Natural killer cell (primary cell): ENCODE measurements at regions not wholly inside any gene's neighbourhood (a gene's known extent, or its start where the extent isn't known, plus 50 kb on each side); places are given as distances from the start of the nearest gene placed in this dataset.

Experiments used
- ATAC-seq, 3 donors: fragments of 150-1000 bp in 2 of 3; fragments of 200-7000 bp in 1 of 3; cut with Tn5 transposase; 1 replicate in 1 of 3; 2 replicates in 2 of 3; pipeline ENCODE4 v1.10.0; 2021; ENCODE audit warnings: mild to moderate bottlenecking in 2 of 3, moderate library complexity in 2 of 3
- DNase-seq, 2 donors: peaks; one replicate each; pipeline versions ENCODE4 v3.0.0 to v3.0.0-alpha.2; 2013 to 2021; ENCODE audit warnings: mixed read lengths in 1 of 2
- H3K27ac ChIP-seq: one replicate; pipeline ENCODE4 v1.5.1; 2013; ENCODE audit warnings: mild to moderate bottlenecking, low read length
- H3K27me3 ChIP-seq: one replicate; pipeline ENCODE4 v1.6.1; 2013; ENCODE audit warnings: low read length; ENCODE audit not compliant: control insufficient read depth, insufficient read depth
- H3K36me3 ChIP-seq: one replicate; pipeline ENCODE4 v1.6.1; 2013; ENCODE audit warnings: low read length; ENCODE audit not compliant: control insufficient read depth, insufficient read depth
- H3K4me1 ChIP-seq: one replicate; pipeline ENCODE4 v1.6.1; 2013; ENCODE audit warnings: low read length; ENCODE audit not compliant: control insufficient read depth, insufficient read depth
- H3K4me3 ChIP-seq: one replicate; pipeline ENCODE4 v1.5.1; 2013; ENCODE audit warnings: low read length
- H3K9me3 ChIP-seq: one replicate; pipeline ENCODE4 v1.6.1; 2013; ENCODE audit warnings: low read length; ENCODE audit not compliant: control insufficient read depth, insufficient read depth
- H3K27ac Mint-ChIP-seq, 2 donors: one replicate each; pipeline ENCODE4 v1.8.0; 2022; ENCODE audit warnings: mild to moderate bottlenecking in 2 of 2, mixed read lengths in 2 of 2, moderate library complexity in 1 of 2
- H3K27me3 Mint-ChIP-seq, 2 donors: one replicate each; pipeline ENCODE4 v1.8.0; 2022; ENCODE audit warnings: low read depth in 2 of 2, mixed read lengths in 2 of 2
- H3K36me3 Mint-ChIP-seq: one replicate; pipeline ENCODE4 v1.8.0; 2022; ENCODE audit warnings: mixed read lengths
- H3K4me1 Mint-ChIP-seq, 2 donors: one replicate each; pipeline ENCODE4 v1.8.0; 2022; ENCODE audit warnings: mixed read lengths in 2 of 2
- H3K4me3 Mint-ChIP-seq: one replicate; pipeline ENCODE4 v1.8.0; 2022; ENCODE audit warnings: mild to moderate bottlenecking, moderate library complexity, mixed read lengths
- H3K9me3 Mint-ChIP-seq, 2 donors: one replicate each; pipeline ENCODE4 v1.8.0; 2022; ENCODE audit warnings: mixed read lengths in 2 of 2
- WGBS: methylation state at CpG from one replicate; pipeline ENCODE4 v1.1.7; 2013; ENCODE audit warnings: missing lambda C conversion rate; ENCODE audit not compliant: insufficient coverage; 5-methylcytosine and 5-hydroxymethylcytosine counted together
- intact Hi-C: fragments of 100-400 bp; cut with micrococcal nuclease; formaldehyde crosslinking; loops from one replicate; pipeline ENCODE4 v1.14.2; 2022
- TF ChIP-seq, protein P1 (sequence below): fragments of 200-600 bp; IDR thresholded peaks from one replicate; pipeline ENCODE4 v1.8.0; 2022; ENCODE audit warnings: antibody characterized with exemption

DNA sequence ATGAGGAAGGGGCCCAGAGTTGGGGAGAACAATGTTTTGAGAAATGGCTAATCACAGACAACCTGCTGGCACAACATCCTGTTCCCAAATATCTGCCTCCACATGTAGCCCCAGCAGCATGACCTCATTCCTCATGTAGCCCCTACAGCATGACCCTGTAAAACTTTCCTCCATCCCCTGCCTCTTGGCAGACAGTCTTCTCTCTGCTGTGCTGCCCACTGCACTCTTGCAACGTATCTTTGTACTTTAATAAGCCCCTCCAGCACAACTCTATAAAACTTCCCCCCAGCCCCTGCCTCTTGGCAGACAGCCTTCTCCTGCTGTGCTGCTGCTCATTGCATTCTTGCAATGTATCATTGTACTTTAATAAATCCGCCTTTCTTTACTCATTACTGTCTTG, 278.8 kb downstream of the HDGFL1 start:
- no peaks in the 10 kb centered on the region for H3K9me3 ChIP-seq
- Mint-ChIP-seq H3K4me3 (no peak overlapping the region), H3K27me3 (no peaks in the 10 kb centered on the region), H3K4me1 (no peaks in the 10 kb centered on the region), H3K36me3 (no peaks in the 10 kb centered on the region), H3K9me3 (peaks cover 3 to 4% of the 10 kb centered on the region in 2 donors), H3K27ac (no peak overlapping the region)
- H3K36me3 ChIP-seq, result no peaks in the 10 kb centered on the region
- DNase-seq (no peak), ATAC-seq (no peak)
- no peak overlapping the region for H3K27ac ChIP-seq
- H3K27me3 ChIP-seq, result no peaks in the 10 kb centered on the region
- 94% methylated on average over 2 of the region's 2 CpGs for WGBS
- H3K4me1 ChIP-seq, result no peaks in the 10 kb centered on the region
- TF ChIP-seq, protein P1, sequence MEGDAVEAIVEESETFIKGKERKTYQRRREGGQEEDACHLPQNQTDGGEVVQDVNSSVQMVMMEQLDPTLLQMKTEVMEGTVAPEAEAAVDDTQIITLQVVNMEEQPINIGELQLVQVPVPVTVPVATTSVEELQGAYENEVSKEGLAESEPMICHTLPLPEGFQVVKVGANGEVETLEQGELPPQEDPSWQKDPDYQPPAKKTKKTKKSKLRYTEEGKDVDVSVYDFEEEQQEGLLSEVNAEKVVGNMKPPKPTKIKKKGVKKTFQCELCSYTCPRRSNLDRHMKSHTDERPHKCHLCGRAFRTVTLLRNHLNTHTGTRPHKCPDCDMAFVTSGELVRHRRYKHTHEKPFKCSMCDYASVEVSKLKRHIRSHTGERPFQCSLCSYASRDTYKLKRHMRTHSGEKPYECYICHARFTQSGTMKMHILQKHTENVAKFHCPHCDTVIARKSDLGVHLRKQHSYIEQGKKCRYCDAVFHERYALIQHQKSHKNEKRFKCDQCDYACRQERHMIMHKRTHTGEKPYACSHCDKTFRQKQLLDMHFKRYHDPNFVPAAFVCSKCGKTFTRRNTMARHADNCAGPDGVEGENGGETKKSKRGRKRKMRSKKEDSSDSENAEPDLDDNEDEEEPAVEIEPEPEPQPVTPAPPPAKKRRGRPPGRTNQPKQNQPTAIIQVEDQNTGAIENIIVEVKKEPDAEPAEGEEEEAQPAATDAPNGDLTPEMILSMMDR, result no peak
- intact Hi-C loops, result no loop called here
- no peak overlapping the region for H3K4me3 ChIP-seq

DNA sequence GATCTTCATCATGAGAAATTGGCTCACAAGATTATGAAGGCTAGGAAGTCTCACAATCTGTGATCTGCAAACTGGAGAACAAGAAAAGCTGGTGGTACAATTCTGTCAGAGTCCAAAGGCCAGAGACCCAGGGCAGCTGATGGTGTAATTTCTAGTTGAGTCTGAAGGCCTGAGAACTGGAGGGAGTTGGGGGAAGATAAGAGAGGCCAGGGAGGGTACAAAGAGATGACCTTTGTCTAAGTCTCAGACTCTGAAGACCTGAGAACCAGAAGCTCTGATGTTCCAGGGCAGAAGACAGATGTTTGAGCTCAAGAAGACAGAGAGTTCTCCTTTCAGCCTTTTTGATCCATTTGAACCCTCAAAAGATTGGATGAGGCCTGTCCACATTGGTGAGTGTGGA, 280.6 kb downstream of the HDGFL1 start:
- ATAC-seq (no peak), DNase-seq (no peak)
- Mint-ChIP-seq H3K9me3 (no peaks in the 10 kb centered on the region), H3K27me3 (no peaks in the 10 kb centered on the region), H3K27ac (no peak overlapping the region), H3K36me3 (no peaks in the 10 kb centered on the region), H3K4me1 (no peaks in the 10 kb centered on the region), H3K4me3 (no peak overlapping the region)
- no peak overlapping the region for H3K4me3 ChIP-seq
- TF ChIP-seq, protein P1, result no peak
- intact Hi-C loops, result no loop called here
- H3K4me1 ChIP-seq, result no peaks in the 10 kb centered on the region
- H3K9me3 ChIP-seq, result no peaks in the 10 kb centered on the region
- no peak overlapping the region for H3K27ac ChIP-seq
- H3K27me3 ChIP-seq, result no peaks in the 10 kb centered on the region
- no peaks in the 10 kb centered on the region for H3K36me3 ChIP-seq

DNA sequence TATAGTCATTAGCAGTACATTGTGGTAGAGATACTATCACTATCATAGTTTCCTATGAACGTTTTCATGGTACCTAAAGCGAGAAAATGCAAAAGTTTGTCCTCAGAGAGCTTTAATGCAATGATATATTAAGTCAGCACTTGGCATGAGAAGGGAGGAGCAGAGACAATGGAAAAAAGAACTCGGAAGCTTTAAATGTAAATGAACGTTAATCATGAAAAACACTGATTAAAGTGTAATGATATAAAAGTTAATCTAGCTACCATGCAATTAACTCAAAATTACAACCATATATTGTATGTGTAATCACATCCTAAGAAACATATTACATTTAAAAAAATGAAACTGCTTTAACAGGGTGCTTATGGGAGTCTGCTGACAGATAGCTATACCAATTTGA, 282.7 kb downstream of the HDGFL1 start:
- TF ChIP-seq, protein P1, result no peak
- no peaks in the 10 kb centered on the region for H3K36me3 ChIP-seq
- Mint-ChIP-seq H3K4me1 (no peaks in the 10 kb centered on the region), H3K4me3 (no peak overlapping the region), H3K9me3 (peaks cover 3 to 4% of the 10 kb centered on the region in 2 donors), H3K36me3 (no peaks in the 10 kb centered on the region), H3K27me3 (no peaks in the 10 kb centered on the region), H3K27ac (no peak overlapping the region)
- no peaks in the 10 kb centered on the region for H3K9me3 ChIP-seq
- intact Hi-C loops, result no loop called here
- whole genome bisulfite sequencing, result 100% methylated on average over 1 of the region's 4 CpGs
- no peaks in the 10 kb centered on the region for H3K27me3 ChIP-seq
- ATAC-seq (no peak), DNase-seq (no peak)
- no peaks in the 10 kb centered on the region for H3K4me1 ChIP-seq
- H3K4me3 ChIP-seq, result no peak overlapping the region
- H3K27ac ChIP-seq, result no peak overlapping the region

DNA sequence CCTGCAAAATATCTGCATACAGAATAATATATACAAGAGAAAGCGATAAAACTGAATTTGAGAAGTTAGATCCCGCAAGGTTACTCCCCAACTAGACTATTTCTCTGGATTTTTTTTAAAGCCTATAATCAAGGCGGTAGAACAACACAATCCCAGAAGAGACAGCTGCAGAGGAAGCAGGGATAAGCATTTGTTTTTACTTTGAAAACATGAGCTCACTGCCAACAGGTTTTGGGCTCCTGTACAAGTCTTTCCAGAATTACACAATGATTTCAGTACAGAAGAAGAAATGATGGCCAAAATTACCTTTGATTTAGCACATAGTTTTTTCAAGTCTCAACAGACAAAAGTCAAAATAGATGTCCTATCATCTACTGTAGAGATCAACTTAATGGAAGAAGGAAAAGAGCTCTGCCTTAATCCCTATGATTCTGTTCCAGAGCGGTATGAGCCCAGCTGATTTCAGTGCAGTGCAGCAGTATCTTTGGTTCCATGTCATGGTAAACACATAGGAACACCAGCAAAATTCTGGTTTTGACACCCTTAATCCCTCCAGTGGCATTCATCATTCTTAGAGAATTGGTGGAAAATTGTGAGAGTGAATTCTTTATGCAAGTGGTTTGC, 304.3 kb downstream of the HDGFL1 start:
- H3K27me3 Mint-ChIP-seq, result no peaks in the 10 kb centered on the region
- ATAC-seq, result no peak
- no peak overlapping the region for H3K27ac Mint-ChIP-seq
- intact Hi-C loops, result no loop called here
- Histone ChIP-seq H3K4me3 (no peak overlapping the region), H3K9me3 (peaks cover 3% of the 10 kb centered on the region), H3K36me3 (no peaks in the 10 kb centered on the region), H3K27ac (no peak overlapping the region), H3K27me3 (no peaks in the 10 kb centered on the region), H3K4me1 (no peaks in the 10 kb centered on the region)
- DNase-seq, result no peak
- H3K4me1 Mint-ChIP-seq, result no peaks in the 10 kb centered on the region
- WGBS, result 93% methylated on average over 3 of the region's 4 CpGs
- no peak overlapping the region for H3K4me3 Mint-ChIP-seq
- H3K36me3 Mint-ChIP-seq, result no peaks in the 10 kb centered on the region
- H3K9me3 Mint-ChIP-seq, result peaks cover 7 to 9% of the 10 kb centered on the region in 2 donors
- TF ChIP-seq, protein P1, result no peak
